Ascending aorta (tissue), 2 donors: ENCODE measurements at regions not wholly inside any gene's neighbourhood (a gene's known extent, or its start where the extent isn't known, plus 50 kb on each side); places are given as distances from the start of the nearest gene placed in this dataset.

Experiments
- DNase-seq, 2 donors: peaks; one replicate each; pipeline ENCODE4 v3.0.0-alpha.2; 2019; ENCODE audit warnings: low spot score in 2 of 2
- H3K27ac ChIP-seq, 2 donors: fragments of 200-600 bp; sonication (generic); one replicate each; pipeline ENCODE4 v1.5.1; 2016 to 2017; ENCODE audit warnings: mild to moderate bottlenecking in 1 of 2
- H3K27me3 ChIP-seq: fragments of 200-600 bp; sonication (generic); one replicate; pipeline ENCODE4 v1.5.1; 2017
- H3K36me3 ChIP-seq, 2 donors: fragments of 200-600 bp; sonication (generic); one replicate each; pipeline ENCODE4 v1.5.1; 2016
- H3K4me1 ChIP-seq, 2 donors: fragments of 200-600 bp; sonication (generic); one replicate each; pipeline ENCODE4 v1.5.1; 2016 to 2017; ENCODE audit warnings: mild to moderate bottlenecking in 1 of 2
- H3K4me3 ChIP-seq, 2 donors: fragments of 200-600 bp; sonication (generic); one replicate each; pipeline ENCODE4 v1.5.1; 2016 to 2017; ENCODE audit warnings: mild to moderate bottlenecking in 1 of 2
- H3K9me3 ChIP-seq, 2 donors: fragments of 200-600 bp; sonication (generic); one replicate each; pipeline ENCODE4 v1.5.1; 2016
- CTCF ChIP-seq, 3 experiments: fragments of 200-600 bp in 2 of 3; fragments of 450-650 bp in 1 of 3; sonication (generic) in 2 of 3; IDR thresholded peaks; one replicate each; pipeline ENCODE4 v1.5.1; 2016 to 2019; ENCODE audit warnings: antibody characterized with exemption in 3 of 3, mild to moderate bottlenecking in 1 of 3, moderate library complexity in 1 of 3
- intact Hi-C: fragments of 100-400 bp; cut with DNase I; formaldehyde crosslinking; loops from one replicate; pipeline ENCODE4 v1.15.1; 2023

- DNase-seq, result no peak
- H3K4me1 ChIP-seq, result no peaks in the 10 kb centered on the region
- intact Hi-C loops, result no loop called here
- no peaks in the 10 kb centered on the region for H3K9me3 ChIP-seq
- H3K36me3 ChIP-seq, result no peaks in the 10 kb centered on the region
- H3K4me3 ChIP-seq, result no peak overlapping the region
- no peak for TF ChIP-seq CTCF (IDR thresholded peaks at IDR 0.05)
- no peak overlapping the region for H3K27ac ChIP-seq
- no peaks in the 10 kb centered on the region for H3K27me3 ChIP-seq
These were observed 494.9 kb downstream of the RERGL start for GRCh38 chr12:17595111-17595510.

GRCh38 chr12:17593715-17594406 is 496.1 kb downstream of the RERGL start:
- no peak for TF ChIP-seq CTCF (IDR thresholded peaks at IDR 0.05)
- intact Hi-C loops, result no loop called here
- H3K4me1 ChIP-seq, result no peaks in the 10 kb centered on the region
- no peaks in the 10 kb centered on the region for H3K27me3 ChIP-seq
- no peak overlapping the region for H3K27ac ChIP-seq
- no peak for DNase-seq
- no peaks in the 10 kb centered on the region for H3K36me3 ChIP-seq
- H3K9me3 ChIP-seq, result no peaks in the 10 kb centered on the region
- H3K4me3 ChIP-seq, result no peak overlapping the region

GRCh38 chr12:17592472-17592871 is 497.5 kb downstream of the RERGL start:
- Histone ChIP-seq H3K36me3 (no peaks in the 10 kb centered on the region), H3K4me3 (no peak overlapping the region), H3K27me3 (no peaks in the 10 kb centered on the region), H3K4me1 (no peaks in the 10 kb centered on the region), H3K9me3 (no peaks in the 10 kb centered on the region), H3K27ac (no peak overlapping the region)
- no peak for TF ChIP-seq CTCF (IDR thresholded peaks at IDR 0.05)
- intact Hi-C loops, result no loop called here
- DNase-seq, result no peak

GRCh38 chr12:17591005-17591681 is 498.9 kb downstream of the RERGL start:
- no peak for DNase-seq
- no peak overlapping the region for H3K4me3 ChIP-seq
- no peaks in the 10 kb centered on the region for H3K36me3 ChIP-seq
- H3K27ac ChIP-seq, result no peak overlapping the region
- H3K4me1 ChIP-seq, result no peaks in the 10 kb centered on the region
- intact Hi-C loops, result no loop called here
- TF ChIP-seq CTCF (IDR thresholded peaks at IDR 0.05), result no peak
- H3K9me3 ChIP-seq, result no peaks in the 10 kb centered on the region
- H3K27me3 ChIP-seq, result no peaks in the 10 kb centered on the region

GRCh38 chr12:17588968-17589367 is 501.0 kb downstream of the RERGL start:
- intact Hi-C loops, result no loop called here
- Histone ChIP-seq H3K36me3 (no peaks in the 10 kb centered on the region), H3K9me3 (no peaks in the 10 kb centered on the region)

More at GRCh38 chr12:17588968-17589367, 501.0 kb downstream of the RERGL start:
- Histone ChIP-seq H3K4me1 (no peaks in the 10 kb centered on the region), H3K4me3 (no peak overlapping the region), H3K27me3 (no peaks in the 10 kb centered on the region), H3K27ac (no peak overlapping the region)
- no peak for TF ChIP-seq CTCF (IDR thresholded peaks at IDR 0.05)
- DNase-seq, result no peak
